ENCODE measurements at regions not wholly inside any gene's neighbourhood (a gene's known extent, or its start where the extent isn't known, plus 50 kb on each side); places are given as distances from the start of the nearest gene placed in this dataset.

DNA sequence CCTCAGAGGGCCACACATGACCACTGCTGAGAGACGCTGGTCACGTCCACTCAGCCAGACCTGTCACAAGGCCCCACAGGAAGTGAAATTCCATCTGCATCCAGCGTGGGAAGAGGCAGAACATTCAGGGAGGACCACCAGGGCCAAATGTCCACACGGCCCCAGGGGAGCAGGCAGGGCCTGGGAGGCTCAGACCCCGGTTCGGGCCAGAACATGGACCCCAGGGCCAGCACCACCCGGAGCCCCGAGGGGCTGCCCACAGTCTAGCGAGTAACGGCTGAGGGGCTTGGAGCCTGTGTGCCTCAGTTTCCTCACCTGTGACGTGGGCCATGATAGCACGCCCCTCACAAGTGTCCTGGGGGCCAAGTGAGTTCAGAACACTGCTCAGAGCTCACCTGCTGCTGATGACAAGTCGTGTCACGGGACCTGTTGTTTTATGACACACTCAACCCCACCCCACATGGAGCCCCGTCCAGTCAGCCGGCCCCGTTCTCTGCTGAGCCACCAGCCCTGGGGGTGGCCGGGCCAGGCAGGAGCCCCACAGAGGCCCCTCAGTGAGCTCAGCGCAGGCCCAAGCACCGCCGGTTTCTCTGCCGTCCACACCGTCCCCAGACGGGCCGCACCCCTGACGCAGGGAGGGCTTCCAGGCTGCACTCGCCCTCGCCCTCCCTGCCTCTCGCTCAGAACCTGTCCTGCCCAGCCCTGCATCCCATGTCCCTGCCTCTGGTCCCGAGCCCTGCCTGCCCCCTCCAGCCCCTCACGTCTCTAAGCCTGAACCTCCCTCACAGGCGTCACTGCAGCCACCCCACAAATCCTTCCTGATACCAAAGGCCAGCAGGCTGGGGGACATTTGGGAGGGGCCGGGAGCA is 79.5 kb upstream of the GALNT9 start:
- no peak for FAIRE-seq

GRCh38 chr12:132407992-132408391 is 78.6 kb upstream of the GALNT9 start:
- DNase-seq (ENCODE audit: low spot score) (no peak), FAIRE-seq (no peak)

More for the DNA sequence above, 79.5 kb upstream of the GALNT9 start:
- DNase-seq (ENCODE audit: low spot score), result no peak

- FAIRE-seq (no peak), DNase-seq (ENCODE audit: low spot score) (no peak)
Observed at GRCh38 chr12:132407451-132407961, 78.1 kb upstream of the GALNT9 start.

DNA sequence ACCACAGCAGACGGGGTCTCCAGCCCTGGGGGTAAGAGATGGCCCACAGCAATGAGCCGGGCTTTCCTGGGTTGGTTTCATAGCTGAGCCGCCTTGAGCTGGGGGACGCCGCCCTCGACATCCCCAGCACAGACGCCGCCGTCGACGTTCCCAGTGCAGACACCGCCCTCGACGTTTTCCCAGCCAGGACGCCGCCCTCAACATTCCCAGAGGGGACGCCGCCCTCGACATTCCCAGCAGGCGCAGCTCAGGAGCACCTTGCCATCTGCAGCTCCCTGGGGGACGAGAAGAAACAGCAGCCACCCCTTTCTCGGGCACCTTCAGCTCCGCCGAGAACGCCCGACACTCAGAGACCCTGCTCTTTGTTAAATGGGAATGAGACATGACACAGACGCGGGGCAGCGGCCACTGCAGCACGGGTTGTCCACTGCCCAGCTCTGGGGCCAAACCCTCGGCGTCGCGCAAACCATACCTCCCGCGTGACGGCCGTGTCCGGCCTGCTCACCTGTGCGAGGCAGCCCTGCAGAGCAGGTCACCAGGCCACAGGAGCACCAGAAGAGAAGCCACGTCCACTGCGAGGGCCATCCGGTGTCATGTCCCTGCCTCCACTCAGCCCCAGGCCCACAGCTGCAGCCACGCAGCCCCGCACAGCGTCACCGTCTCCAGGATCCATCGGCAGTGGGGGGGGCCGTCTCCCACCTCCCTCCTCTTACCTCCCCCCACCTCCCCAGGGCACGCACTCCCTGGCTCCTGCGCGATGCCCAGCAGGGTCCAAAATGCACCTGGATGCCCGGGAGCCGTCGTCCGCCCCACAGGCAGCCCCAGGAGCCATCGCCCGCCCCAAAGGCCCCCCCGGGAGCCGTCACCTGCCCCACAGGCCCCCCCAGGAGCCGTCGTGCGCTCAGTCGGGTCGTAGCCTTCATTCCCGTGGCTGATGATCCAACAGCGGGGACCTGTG is 77.4 kb upstream of the GALNT9 start:
- FAIRE-seq (no peak), DNase-seq (ENCODE audit: low spot score) (no peak)

DNA sequence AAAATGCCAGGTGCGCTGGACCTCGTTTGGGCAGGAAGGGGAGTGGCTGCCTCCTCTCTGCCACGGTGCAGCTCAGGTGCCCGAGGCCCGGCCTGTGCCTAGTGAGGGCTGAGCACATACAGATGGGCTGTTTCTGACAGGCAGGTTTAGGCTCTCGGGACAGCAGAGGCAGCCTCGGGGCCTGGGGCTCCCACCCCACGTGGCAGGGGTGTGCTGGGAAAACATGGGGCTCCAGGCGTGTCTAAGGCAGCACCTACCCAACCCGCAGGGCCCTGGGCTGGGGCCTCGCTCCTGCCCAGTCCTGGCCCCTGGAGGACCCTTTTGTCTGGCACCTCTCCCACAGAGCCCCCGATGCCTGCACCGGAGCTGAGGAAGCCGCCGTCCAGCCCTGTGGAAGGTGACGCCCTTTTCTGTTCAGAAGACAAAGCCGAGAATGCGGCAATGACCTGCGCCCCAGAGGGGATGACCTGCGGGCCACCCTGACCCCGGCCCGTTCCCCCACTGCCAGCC is 76.4 kb upstream of the GALNT9 start:
- no peak for DNase-seq (ENCODE audit: low spot score)
- no peak for FAIRE-seq

GRCh38 chr12:132404951-132405741 is 75.8 kb upstream of the GALNT9 start:
- DNase-seq (ENCODE audit: low spot score) (no peak), FAIRE-seq (no peak)

- FAIRE-seq, result no peak
- DNase-seq (ENCODE audit: low spot score), result no peak
Observed at GRCh38 chr12:132404435-132404855, 75.1 kb upstream of the GALNT9 start.

DNA sequence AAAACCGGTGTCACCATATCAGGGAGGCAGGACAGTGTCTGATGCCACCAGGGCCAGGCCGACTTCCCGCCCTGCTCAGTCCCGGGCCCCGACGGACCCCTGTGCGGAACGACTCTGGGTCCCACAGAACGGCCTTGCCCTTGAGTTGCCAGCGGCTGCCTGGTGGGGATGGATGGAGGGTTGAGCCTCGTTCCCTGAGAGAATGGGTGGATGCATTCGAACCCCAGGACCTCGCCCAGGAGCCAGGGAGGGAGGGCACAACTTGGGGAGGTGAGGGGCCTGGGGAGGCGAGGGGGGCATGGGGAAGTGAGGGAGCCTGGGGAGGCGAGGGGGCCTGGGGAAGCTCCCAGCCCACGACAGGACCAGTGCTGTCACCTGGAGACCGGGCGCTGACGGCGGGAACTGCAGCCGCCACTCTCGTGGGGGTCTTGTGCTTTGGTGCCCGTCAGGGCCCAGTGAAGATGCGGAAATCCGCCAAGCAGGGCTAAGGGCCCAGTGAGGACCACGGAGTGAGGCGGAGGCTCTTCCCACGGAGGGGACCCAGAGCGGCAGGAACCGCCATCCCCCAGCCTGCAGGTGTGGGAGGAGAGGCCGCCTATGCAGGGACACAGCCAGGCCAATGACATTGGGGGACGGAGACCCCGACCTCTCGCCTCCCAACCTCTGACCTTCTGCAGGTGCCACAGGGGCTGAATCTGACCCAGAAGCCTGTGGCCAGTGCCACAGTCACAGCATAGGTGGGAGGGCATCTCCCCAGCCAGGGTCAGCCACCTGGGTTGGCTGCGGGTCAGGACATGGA is 74.4 kb upstream of the GALNT9 start:
- no peak for DNase-seq (ENCODE audit: low spot score)
- FAIRE-seq, result no peak

GRCh38 chr12:132402831-132403416 is 73.5 kb upstream of the GALNT9 start:
- no peak for FAIRE-seq
- no peak for DNase-seq (ENCODE audit: low spot score)

- no peak for DNase-seq (ENCODE audit: low spot score)
Observed at GRCh38 chr12:132401982-132402381, 72.6 kb upstream of the GALNT9 start.

GRCh38 chr12:132400011-132400641 is 70.7 kb upstream of the GALNT9 start:
- DNase-seq (ENCODE audit: low spot score) (no peak), FAIRE-seq (no peak)

More at GRCh38 chr12:132401982-132402381, 72.6 kb upstream of the GALNT9 start:
- FAIRE-seq, result no peak

GRCh38 chr12:132399092-132400010 is 70.0 kb upstream of the GALNT9 start:
- FAIRE-seq, result no peak

DNA sequence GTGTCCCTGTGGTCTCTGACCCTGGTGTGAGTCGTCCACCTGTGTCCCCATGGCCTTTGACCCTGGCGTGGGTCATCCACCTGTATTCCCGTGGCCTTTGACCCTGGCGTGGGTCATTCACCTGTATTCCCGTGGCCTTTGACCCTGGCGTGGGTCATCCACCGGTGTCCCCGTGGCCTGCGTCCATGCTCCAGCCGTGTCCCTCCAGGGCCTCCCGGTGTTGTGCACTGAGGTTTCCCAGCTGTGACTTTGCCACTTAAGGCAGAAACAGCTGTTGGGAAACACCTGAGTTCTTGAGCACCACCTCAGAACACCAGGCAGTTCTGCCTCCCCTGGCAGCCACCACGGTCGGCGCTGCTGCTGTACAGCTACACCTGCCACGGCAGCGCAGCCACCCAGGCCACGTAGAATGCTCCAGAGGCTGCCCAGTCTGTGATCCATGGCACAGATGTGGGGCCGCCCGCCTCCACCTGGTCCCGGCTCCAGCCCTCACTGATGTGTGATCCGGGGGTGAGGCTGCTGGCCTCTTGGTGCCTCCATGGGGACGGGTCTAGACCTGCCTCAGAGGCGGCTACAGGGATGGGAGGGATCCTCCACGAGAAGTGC is 69.1 kb upstream of the GALNT9 start:
- FAIRE-seq, result no peak
- DNase-seq (ENCODE audit: low spot score), result no peak

More at GRCh38 chr12:132399092-132400010, 70.0 kb upstream of the GALNT9 start:
- DNase-seq (ENCODE audit: low spot score), result no peak

DNA sequence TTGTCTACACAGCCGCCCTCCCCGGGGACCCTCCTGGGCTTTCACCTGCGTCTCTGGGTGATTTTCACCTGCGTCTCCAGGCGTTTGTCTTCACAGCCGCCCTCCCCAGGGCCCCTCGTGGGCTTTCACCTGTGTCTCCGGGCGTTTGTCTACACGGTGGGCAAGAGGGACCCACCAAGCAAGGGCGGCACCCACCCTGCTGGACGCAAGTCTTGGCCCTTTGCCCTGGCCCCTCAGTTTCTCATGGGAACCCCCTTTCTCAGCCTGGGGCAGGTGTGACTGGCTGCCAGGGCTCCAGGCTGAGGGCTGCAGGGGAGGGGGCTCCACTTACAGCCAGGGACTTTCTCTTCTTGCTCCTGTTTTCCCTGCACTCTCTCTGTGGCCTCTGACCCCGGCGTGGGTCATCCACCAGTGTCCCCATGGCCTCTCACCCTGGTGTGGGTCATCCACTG is 68.6 kb upstream of the GALNT9 start:
- FAIRE-seq (no peak), DNase-seq (ENCODE audit: low spot score) (no peak)

- no peak for FAIRE-seq
Observed at GRCh38 chr12:132397152-132397933, 68.0 kb upstream of the GALNT9 start.

GRCh38 chr12:132396657-132397056 is 67.3 kb upstream of the GALNT9 start:
- FAIRE-seq (no peak), DNase-seq (ENCODE audit: low spot score) (no peak)

More at GRCh38 chr12:132397152-132397933, 68.0 kb upstream of the GALNT9 start:
- DNase-seq (ENCODE audit: low spot score), result no peak

DNA sequence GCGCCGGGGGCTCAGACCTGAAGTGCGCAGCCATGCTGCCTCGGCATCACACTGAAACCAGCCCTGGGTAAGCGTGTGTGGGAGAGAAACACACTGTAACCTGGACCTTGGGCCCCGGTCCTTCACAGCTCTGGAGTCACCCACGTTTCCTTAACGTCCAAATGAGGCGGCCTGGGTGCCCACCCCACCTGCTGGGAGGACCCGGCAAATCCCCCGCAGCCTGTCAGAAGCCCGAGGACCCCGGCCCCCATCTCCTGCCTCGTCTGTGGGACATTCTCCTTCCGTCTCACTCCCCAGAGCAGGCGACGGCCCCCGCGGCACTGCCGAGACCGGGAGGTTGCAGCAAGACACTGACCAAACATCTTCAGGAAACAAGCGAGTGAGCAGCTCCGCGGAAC is 66.5 kb upstream of the GALNT9 start:
- no peak for FAIRE-seq

More for the DNA sequence above, 66.5 kb upstream of the GALNT9 start:
- DNase-seq (ENCODE audit: low spot score), result no peak
